Cardiac muscle cell (in vitro differentiated cells and primary cell): ENCODE measurements at regions not wholly inside any gene's neighbourhood (a gene's known extent, or its start where the extent isn't known, plus 50 kb on each side); places are given as distances from the start of the nearest gene placed in this dataset.

ENCODE experiments used
- DNase-seq, 2 donors: peaks; one replicate each; pipeline versions ENCODE4 v3.0.0 to v3.0.0-alpha.2; 2010 to 2017; ENCODE audit warnings: low read depth in 1 of 2, low spot score in 1 of 2
- H3K27ac ChIP-seq: fragments of 200-600 bp; sonication (generic); 2 replicates; pipeline ENCODE4 v1.5.1; 2016
- H3K27me3 ChIP-seq: fragments of 200-600 bp; sonication (generic); 2 replicates; pipeline ENCODE4 v1.6.0; 2016; ENCODE audit warnings: control low read depth
- H3K36me3 ChIP-seq: fragments of 200-600 bp; sonication (generic); 2 replicates; pipeline ENCODE4 v1.5.1; 2016; ENCODE audit warnings: control low read depth
- H3K4me1 ChIP-seq: fragments of 200-600 bp; sonication (generic); 2 replicates; pipeline ENCODE4 v1.8.1; 2017; ENCODE audit warnings: low read depth, mild to moderate bottlenecking, mixed run types
- H3K4me3 ChIP-seq: fragments of 200-600 bp; sonication (generic); 2 replicates; pipeline ENCODE4 v1.5.1; 2016; ENCODE audit warnings: mild to moderate bottlenecking
- H3K9me3 ChIP-seq: fragments of 200-600 bp; sonication (generic); 2 replicates; pipeline ENCODE4 v1.5.1; 2017; ENCODE audit warnings: low read depth, mild to moderate bottlenecking, control low read depth
- CTCF ChIP-seq: IDR thresholded peaks from 2 replicates; pipeline ENCODE4 v1.5.1; 2012; ENCODE audit warnings: low read depth, mild to moderate bottlenecking, low read length

- Histone ChIP-seq H3K36me3 (no peaks in the 10 kb centered on the region), H3K27ac (no peak overlapping the region), H3K4me1 (no peaks in the 10 kb centered on the region), H3K9me3 (no peaks in the 10 kb centered on the region), H3K27me3 (peaks cover 31% of the 10 kb centered on the region), H3K4me3 (no peak overlapping the region)
- DNase-seq, result no peak
- TF ChIP-seq CTCF, result no peak
Observed at GRCh38 chrX:789096-789495, 158.5 kb downstream of the SHOX start.

DNA sequence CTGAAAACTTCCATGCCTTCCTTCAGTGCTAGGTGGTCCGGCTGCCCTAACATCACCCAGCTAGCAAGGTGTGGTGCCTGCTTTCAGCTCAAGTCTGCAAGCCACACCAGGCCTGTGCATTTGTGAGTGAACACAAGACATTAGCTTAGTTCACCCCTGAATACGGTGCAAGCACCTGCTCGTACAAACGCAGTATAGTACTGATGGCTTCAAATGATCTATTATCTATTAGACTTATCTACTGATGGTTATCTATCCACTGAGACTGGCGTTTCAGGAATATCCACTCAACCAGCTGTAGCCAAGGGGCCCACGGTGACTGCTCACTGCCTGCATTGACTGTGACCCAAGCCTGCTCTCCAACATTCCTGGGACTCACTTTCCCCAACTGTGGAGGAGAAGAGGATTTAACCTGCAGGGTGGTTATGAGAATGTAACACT, 155.9 kb downstream of the SHOX start:
- Histone ChIP-seq H3K9me3 (no peaks in the 10 kb centered on the region), H3K27me3 (peaks cover 32% of the 10 kb centered on the region), H3K27ac (no peak overlapping the region), H3K36me3 (no peaks in the 10 kb centered on the region), H3K4me1 (no peaks in the 10 kb centered on the region), H3K4me3 (no peak overlapping the region)
- DNase-seq, result no peak
- no peak for TF ChIP-seq CTCF

DNA sequence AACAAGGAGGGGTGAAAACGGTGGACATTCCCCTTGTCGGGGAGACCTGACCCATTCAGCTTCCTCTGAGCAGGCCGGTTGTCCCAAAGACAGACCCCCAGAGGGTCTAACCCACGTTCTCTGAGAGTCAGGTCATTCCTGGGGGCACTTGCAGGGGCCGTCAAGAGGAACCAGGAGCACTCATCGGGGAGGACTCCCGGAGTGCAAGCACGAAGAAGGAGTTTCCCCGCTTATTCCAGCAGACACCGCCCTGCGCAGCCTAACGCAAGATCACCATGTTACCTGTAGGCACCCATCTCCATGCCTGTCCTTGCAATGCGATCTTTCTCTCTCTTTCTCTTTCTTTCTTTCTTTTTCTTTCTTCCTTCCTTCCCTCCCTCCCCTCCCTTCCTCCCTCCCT, 154.2 kb downstream of the SHOX start:
- peaks cover 21% of the 10 kb centered on the region for H3K27me3 ChIP-seq
- H3K36me3 ChIP-seq, result no peaks in the 10 kb centered on the region
- no peaks in the 10 kb centered on the region for H3K9me3 ChIP-seq
- no peak overlapping the region for H3K4me3 ChIP-seq
- no peak for DNase-seq
- H3K27ac ChIP-seq, result no peak overlapping the region
- H3K4me1 ChIP-seq, result no peaks in the 10 kb centered on the region
- TF ChIP-seq CTCF, result no peak

DNA sequence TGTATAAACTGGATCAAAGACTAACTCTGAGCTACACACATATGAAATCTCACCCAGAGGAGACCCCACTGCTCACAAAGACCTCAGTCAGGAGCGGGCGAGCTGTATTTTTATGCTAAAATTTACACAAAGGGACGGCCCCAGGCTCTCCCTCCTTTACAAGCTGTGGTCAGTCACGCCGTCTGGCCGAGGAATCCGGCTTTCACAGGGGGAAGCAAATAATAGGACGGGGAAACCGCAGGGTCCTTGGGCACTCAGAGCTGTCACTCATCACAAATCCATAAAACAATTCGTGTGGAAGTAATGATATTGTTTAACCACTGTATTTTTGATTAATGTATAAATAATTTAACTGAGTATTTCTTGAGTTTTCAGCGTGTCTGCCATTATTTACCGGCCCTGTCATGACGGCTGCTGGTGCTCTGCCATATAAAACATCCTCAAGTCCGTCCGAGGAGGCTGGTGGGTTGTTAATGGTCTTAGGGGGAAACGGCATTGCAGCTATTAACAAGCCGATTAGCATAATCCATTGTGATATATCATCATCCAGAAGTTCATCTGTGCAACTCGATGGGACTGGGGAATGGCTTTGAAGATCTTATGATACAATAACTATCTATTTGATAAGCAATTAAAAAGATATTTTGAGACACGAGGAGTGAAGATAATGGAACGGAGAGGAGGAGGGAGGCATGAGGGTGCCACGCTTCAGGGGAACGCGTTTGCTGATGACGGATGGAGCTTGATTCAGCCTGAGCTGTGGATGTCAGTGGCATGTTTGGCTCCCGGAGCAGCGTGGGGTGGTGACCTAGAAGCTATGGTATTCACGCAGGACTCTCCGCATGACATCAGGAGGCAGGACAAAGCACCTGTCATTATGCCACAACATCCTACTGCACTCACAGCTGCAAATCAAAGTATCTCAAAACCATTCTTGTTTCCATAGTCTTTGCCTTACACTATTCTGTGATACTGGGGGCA, 150.9 kb downstream of the SHOX start:
- Histone ChIP-seq H3K4me3 (no peak overlapping the region), H3K9me3 (no peaks in the 10 kb centered on the region)

DNA sequence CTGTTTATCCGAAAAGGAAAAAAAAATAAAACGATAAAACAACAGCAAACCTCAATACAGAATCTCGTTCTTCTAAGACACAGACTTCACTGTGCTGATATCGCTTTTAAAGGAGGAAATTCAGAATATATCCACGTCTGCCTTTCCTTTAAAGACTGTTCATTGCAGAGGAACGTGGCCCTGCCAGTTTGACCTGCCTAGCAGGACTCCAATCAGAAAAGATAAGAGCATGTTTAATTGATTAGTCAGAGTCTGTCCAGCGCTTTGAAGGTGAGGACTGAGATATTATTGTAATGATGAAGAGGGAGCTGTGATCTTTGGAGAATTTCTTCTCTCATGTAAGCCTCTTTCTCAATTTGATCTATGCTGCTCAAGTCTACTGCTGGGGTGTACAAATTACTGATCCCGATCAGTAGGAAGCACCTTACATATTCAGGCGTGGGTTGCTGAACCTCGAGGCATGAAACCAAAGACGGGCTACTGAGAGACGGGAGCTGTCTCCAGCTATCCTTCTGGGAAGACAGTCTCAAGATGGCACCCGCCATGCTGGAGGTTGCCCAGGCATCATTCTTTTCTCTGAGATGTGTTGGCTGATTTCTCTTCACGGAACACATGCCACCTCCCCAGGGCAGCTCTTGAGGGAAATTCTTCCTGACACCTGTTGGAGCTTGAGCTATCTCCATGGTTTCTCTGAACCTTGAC, 146.1 kb downstream of the SHOX start:
- no peak overlapping the region for H3K4me3 ChIP-seq
- no peaks in the 10 kb centered on the region for H3K4me1 ChIP-seq
- H3K9me3 ChIP-seq, result no peaks in the 10 kb centered on the region
- no peak overlapping the region for H3K27ac ChIP-seq
- no peak for DNase-seq
- H3K27me3 ChIP-seq, result peaks cover 8% of the 10 kb centered on the region
- no peak for TF ChIP-seq CTCF
- no peaks in the 10 kb centered on the region for H3K36me3 ChIP-seq

More for the DNA sequence above, 150.9 kb downstream of the SHOX start:
- no peaks in the 10 kb centered on the region for H3K36me3 ChIP-seq
- DNase-seq, result no peak
- H3K27me3 ChIP-seq, result peaks cover 12% of the 10 kb centered on the region
- H3K4me1 ChIP-seq, result no peaks in the 10 kb centered on the region
- no peak for TF ChIP-seq CTCF
- H3K27ac ChIP-seq, result no peak overlapping the region
